Activated T-cell treated with anti-CD3 and anti-CD28 coated beads, Interleukin-2, amount 50 U/mL, for 4 hours (primary cell): ENCODE measurements at regions not wholly inside any gene's neighbourhood (a gene's known extent, or its start where the extent isn't known, plus 50 kb on each side); places are given as distances from the start of the nearest gene placed in this dataset.

Experiments used
- ATAC-seq, 2 donors: fragments of 200-7000 bp; cut with Tn5 transposase; one replicate each; pipeline ENCODE4 v1.10.0; 2021
- DNase-seq: peaks from one replicate; pipeline ENCODE4 v3.0.0-alpha.2; 2020
- H3K27me3 Mint-ChIP-seq: one replicate; pipeline ENCODE4 v1.8.0; 2021; ENCODE audit warnings: low read depth, mixed read lengths
- H3K36me3 Mint-ChIP-seq: one replicate; pipeline ENCODE4 v1.8.0; 2022; ENCODE audit warnings: mixed read lengths; ENCODE audit not compliant: insufficient read depth
- H3K4me1 Mint-ChIP-seq: one replicate; pipeline ENCODE4 v1.8.0; 2021; ENCODE audit warnings: low read depth, mixed read lengths
- H3K4me3 Mint-ChIP-seq: one replicate; pipeline ENCODE4 v1.8.0; 2021; ENCODE audit warnings: mild to moderate bottlenecking, moderate library complexity, mixed read lengths
- H3K9me3 Mint-ChIP-seq: one replicate; pipeline ENCODE4 v1.8.0; 2021; ENCODE audit warnings: mixed read lengths

DNA sequence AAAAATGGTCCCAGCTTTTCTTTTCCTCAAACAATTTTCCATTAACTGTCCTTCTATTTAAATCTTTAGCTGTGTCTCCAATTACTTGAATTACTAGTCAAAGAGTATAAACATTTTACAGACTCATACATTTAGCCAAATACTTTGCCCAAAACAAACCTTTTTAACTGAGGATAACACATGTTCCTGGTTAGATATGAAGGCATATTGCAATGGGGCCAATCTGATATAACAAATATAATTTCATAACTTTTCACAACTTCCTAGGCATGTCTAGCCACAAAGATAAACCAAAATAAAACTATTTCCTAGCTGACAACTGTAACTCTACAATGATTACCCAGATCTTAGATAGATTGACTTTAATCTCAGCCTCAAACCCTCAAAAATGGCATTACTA, 247.5 kb upstream of the ZNF521 start:
- Mint-ChIP-seq H3K4me3 (no peak overlapping the region), H3K4me1 (no peaks in the 10 kb centered on the region), H3K36me3 (no peaks in the 10 kb centered on the region), H3K9me3 (no peaks in the 10 kb centered on the region), H3K27me3 (peaks cover 5% of the 10 kb centered on the region)
- DNase-seq (no peak), ATAC-seq (no peak)

DNA sequence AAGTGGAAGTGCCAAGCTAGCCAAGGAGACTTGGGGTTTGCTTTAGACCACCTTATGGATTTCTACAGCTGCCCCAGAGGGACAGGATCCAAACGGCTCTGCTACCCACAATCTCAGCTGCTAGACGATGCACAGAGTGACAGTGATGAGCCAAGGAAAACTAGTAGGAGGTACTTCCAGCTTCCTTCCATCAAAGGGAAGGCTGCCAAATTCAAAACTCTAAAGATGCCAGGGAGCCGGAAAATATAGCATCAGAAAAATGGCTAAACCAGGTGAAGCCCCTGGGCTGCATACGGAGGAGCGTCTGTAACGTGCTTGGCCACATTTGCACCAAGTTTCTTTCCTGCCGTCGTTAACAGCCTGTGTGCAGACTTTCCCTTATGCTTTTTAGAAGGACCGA, 245.5 kb upstream of the ZNF521 start:
- DNase-seq (no peak), ATAC-seq (no peak)
- no peak overlapping the region for H3K4me3 Mint-ChIP-seq
- H3K36me3 Mint-ChIP-seq, result no peaks in the 10 kb centered on the region
- H3K27me3 Mint-ChIP-seq, result peaks cover 5% of the 10 kb centered on the region
- no peaks in the 10 kb centered on the region for H3K4me1 Mint-ChIP-seq
- no peaks in the 10 kb centered on the region for H3K9me3 Mint-ChIP-seq

DNA sequence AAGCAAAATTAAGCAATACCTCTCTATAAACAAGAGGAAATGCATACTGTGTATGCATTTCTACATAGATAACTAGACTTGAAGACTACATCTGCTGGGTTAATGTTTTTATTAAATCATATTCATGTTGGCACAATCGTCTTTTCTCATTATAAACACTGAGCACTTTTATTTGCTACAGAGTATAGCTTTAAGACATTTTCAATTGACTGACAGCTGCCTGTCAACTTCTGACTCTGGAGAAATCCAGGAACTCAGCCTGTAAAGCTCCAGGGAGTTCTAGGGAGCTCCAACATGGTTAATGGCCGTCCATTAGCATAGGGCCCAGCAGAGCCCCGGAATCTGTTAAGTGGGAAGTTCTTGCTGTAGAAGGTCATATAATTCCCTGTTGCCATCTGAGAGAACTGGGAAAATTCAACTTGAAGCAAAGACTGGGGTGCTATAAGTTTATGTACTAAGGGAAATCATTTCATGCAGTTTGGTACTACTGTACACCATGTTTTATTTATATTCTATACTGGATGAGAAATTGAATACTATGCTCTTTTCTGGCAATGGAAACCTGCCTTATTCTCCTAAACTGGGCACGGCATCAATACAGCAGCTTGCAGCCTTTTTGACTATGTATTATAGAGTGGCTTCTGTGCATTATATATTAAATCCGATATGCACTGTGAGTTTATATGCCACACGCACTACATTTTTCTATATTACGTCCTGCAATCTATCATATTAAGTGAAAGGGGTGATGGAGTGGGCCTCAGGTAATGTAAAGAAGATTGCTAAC, 243.5 kb upstream of the ZNF521 start:
- H3K27me3 Mint-ChIP-seq, result no peaks in the 10 kb centered on the region
- H3K9me3 Mint-ChIP-seq, result no peaks in the 10 kb centered on the region
- H3K36me3 Mint-ChIP-seq, result no peaks in the 10 kb centered on the region
- no peak overlapping the region for H3K4me3 Mint-ChIP-seq
- DNase-seq (no peak), ATAC-seq (no peak)
- no peaks in the 10 kb centered on the region for H3K4me1 Mint-ChIP-seq

DNA sequence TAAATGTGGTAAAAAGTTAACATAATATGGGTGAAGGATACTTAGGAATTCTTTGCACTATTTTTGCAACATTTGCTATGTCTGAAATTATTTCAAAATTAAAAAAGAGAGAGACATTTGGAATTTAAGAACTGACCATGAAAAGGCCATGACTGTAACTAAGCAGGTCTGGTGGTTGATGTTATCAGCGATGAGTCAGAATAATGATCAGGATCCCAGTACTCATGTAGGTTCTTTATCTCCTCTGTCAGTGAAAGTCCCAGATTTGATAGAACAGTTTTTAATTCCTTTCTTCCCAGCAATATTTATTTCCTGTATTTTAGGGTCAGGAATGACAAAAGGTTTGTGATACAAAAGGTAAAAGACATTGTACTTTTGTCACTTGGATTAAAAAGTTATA, 242.4 kb upstream of the ZNF521 start:
- no peak for DNase-seq
- Mint-ChIP-seq H3K27me3 (no peaks in the 10 kb centered on the region), H3K4me1 (no peaks in the 10 kb centered on the region), H3K4me3 (no peak overlapping the region), H3K36me3 (no peaks in the 10 kb centered on the region), H3K9me3 (no peaks in the 10 kb centered on the region)
- no peak for ATAC-seq

DNA sequence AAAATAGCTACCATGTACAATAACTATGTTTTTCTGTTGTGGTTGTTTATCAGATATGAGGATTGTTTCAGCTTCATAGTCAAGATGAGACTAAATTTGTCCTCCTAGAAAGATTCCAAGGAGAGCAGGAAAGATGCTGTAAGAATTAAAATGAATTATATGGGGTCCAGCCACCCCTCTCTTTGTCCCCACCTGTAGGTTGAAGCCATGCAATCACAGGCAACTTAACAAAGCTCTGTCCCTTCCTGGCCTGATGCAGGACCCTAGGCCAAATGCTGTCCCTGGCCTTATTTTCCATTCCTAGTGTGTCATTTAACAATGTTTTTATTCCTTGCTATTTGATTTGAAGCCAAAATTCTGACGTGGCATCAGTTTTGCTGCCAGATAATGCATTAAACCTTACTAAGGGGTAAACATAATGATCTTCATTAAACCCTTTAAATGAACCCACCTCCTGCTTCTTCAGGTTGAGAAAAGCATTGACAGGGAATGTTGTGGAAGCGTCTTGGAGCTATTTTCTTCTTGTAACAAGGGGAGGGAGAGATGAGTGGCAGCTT, 240.9 kb upstream of the ZNF521 start:
- no peaks in the 10 kb centered on the region for H3K4me1 Mint-ChIP-seq
- no peak for ATAC-seq
- no peaks in the 10 kb centered on the region for H3K36me3 Mint-ChIP-seq
- H3K4me3 Mint-ChIP-seq, result no peak overlapping the region
- DNase-seq, result no peak
- H3K9me3 Mint-ChIP-seq, result peaks cover 8% of the 10 kb centered on the region
- H3K27me3 Mint-ChIP-seq, result no peaks in the 10 kb centered on the region

DNA sequence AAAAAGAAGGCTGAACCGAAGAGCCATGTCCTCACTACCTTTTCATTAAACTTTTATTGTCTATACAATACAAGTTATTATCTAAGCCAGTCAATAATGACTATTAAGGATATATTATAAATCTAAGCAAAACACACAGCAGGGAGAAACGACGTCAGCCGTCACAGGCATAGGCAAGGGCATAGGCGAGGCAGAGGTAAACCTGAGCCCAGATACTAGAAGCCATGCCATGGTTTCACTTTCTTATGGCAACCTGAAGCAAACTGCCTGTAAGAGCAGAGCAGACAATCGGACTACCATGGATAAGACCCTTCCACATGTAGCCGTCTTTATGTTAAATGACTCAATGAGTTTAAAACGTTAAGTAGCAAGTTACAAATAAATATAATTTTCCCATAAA, 238.5 kb upstream of the ZNF521 start:
- ATAC-seq, result no peak
- no peaks in the 10 kb centered on the region for H3K4me1 Mint-ChIP-seq
- H3K27me3 Mint-ChIP-seq, result no peaks in the 10 kb centered on the region
- DNase-seq, result no peak
- H3K9me3 Mint-ChIP-seq, result peaks cover 17% of the 10 kb centered on the region
- no peaks in the 10 kb centered on the region for H3K36me3 Mint-ChIP-seq
- no peak overlapping the region for H3K4me3 Mint-ChIP-seq

DNA sequence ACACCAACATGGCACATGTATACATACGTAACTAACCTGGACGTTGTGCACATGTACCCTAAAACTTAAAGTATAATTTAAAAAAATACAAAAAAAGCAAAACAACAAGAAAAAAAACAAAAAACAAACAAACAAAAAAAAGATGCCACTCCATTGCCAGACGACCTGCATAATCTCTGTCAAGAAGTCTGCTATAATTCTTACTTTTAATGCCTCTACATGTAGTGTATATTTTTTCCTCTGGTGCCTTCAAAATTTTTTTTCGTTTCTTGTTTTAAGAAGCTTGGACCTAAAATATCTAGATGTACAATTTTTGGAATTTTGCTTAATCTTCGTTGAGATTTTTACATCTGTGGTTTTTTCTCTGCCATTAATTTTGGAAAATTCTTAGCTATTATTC, 235.6 kb upstream of the ZNF521 start:
- Mint-ChIP-seq H3K4me3 (no peak overlapping the region), H3K27me3 (no peaks in the 10 kb centered on the region), H3K4me1 (no peaks in the 10 kb centered on the region), H3K9me3 (peaks cover 17% of the 10 kb centered on the region), H3K36me3 (no peaks in the 10 kb centered on the region)
- no peak for ATAC-seq
- no peak for DNase-seq

DNA sequence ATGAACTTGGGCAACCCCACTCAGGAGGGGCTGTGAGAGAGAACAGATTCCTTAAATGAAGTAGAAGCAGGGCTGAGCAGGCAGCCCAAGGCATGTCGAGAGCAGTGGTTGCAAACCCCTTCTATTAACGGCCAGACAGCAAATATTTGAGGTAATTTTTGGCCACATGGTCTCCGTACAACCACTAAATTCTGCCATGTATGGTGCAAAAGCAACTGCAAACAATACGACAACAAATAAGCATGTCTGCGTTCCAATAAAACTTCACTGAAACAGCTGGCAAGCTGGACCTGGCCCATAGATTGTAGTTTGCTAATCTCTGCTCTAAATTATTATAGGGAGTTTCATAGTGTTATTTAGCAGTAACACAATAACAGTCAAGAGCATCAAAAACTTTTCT, 217.0 kb upstream of the ZNF521 start:
- no peak overlapping the region for H3K4me3 Mint-ChIP-seq
- DNase-seq (no peak), ATAC-seq (no peak)
- no peaks in the 10 kb centered on the region for H3K9me3 Mint-ChIP-seq
- no peaks in the 10 kb centered on the region for H3K27me3 Mint-ChIP-seq
- H3K4me1 Mint-ChIP-seq, result no peaks in the 10 kb centered on the region
- no peaks in the 10 kb centered on the region for H3K36me3 Mint-ChIP-seq

DNA sequence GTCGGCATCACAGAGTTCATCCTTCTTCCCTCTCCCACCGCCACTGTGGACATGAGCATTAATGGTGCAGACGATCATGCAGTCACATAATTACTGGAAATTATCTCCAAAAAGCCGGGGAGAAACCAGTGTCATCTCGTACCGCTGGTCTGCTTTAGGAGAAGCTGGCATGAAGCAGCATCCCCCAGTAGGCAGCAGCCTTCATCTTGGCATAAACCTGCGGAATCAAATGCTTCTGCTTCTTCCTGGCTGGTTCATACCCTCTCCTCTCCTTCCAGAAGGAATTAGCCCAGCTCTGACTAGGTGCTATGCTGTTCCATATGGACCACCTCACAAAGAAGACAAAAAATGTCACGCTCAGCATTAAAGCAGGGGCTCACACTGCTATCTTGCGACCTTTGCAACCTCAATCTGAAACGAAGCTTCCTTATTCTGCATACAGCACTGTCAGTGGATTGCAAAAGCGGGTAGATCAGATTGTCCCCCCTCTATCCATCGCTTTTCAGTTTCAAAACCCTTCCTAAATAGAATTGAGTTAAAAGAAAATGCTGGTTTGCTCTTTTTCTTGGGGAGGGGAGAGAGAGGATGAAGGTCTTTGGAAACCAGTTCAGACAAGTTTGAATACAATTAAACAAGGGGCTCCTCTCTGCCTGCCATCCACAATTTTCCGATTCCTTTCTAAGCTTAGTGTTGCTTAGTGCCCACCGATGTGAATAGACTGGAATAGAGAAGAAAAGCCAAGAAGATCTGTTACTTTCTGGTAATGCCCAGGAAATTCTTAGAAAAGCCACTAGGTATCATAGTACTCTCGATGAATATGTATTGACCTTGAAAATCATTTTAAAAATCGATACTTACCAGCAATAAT, 212.1 kb upstream of the ZNF521 start:
- H3K27me3 Mint-ChIP-seq, result no peaks in the 10 kb centered on the region
- no peak for DNase-seq
- no peak for ATAC-seq
- no peaks in the 10 kb centered on the region for H3K4me1 Mint-ChIP-seq
- no peak overlapping the region for H3K4me3 Mint-ChIP-seq
- H3K9me3 Mint-ChIP-seq, result no peaks in the 10 kb centered on the region
- no peaks in the 10 kb centered on the region for H3K36me3 Mint-ChIP-seq

DNA sequence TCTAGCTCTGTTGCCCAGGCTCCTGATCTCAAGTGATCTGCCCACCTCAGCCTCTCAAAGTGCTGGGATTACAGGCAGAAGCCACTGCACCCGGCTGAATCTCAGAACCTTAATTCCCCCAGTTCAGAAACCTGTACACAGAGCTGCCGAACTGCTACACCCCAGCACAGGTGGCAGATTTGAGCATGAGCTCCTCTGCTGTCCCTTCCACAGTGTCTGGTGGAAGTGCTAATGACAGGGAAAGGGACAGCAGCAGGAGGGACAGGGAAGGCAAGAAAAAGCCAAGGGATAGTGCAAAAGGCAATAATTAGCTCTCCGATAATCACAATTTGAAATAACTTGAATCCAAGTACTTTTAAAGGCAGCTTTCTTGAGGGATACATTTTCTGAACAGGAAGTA, 211.4 kb upstream of the ZNF521 start:
- Mint-ChIP-seq H3K4me1 (no peaks in the 10 kb centered on the region), H3K36me3 (no peaks in the 10 kb centered on the region)

DNA sequence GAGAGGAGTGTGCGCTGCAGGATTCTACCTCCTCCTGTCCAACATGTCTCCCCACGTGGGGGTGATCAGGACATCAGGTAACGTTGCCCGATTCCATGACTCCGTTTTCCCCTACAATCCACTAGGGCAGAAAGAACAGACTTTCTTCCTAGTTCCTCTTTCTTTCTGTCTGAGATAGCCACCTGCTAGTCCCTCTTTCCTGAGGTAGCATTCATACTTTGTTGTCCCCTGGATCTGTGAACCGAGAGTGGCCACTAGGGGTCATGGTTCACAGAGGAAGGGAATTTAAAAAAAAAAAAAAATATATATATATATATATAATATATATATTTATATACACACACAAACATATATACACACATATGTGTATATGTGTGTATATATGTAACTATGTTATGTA, 210.0 kb upstream of the ZNF521 start:
- H3K9me3 Mint-ChIP-seq, result no peaks in the 10 kb centered on the region
- DNase-seq, result no peak

More for the DNA sequence above, 211.4 kb upstream of the ZNF521 start:
- no peaks in the 10 kb centered on the region for H3K9me3 Mint-ChIP-seq
- H3K27me3 Mint-ChIP-seq, result no peaks in the 10 kb centered on the region
- no peak for ATAC-seq
- no peak overlapping the region for H3K4me3 Mint-ChIP-seq
- DNase-seq, result no peak

DNA sequence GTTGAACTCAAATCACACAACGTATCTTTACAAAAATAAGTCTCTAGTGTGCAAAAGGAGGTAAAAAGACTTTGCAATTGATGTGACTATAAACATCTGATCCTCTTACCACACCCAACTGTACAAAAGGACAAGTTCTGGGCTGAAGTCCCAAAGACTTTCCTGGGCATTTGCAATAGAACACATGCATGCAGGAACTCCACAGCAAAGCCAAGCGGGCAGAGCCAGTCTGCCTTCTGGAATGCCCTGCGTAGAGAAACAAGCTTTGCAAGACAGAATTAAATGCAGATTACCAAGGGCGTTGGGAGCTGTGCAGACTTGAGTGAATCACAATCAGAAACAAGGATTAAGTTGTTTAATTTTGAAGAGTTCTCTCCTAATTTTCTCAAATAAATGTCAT, 208.4 kb upstream of the ZNF521 start:
- H3K4me3 Mint-ChIP-seq, result no peak overlapping the region
- no peaks in the 10 kb centered on the region for H3K4me1 Mint-ChIP-seq
- ATAC-seq, result no peak
- no peaks in the 10 kb centered on the region for H3K36me3 Mint-ChIP-seq
- no peaks in the 10 kb centered on the region for H3K27me3 Mint-ChIP-seq
- no peaks in the 10 kb centered on the region for H3K9me3 Mint-ChIP-seq
- DNase-seq, result no peak

More for the DNA sequence above, 210.0 kb upstream of the ZNF521 start:
- H3K36me3 Mint-ChIP-seq, result no peaks in the 10 kb centered on the region
- no peak for ATAC-seq
- no peaks in the 10 kb centered on the region for H3K27me3 Mint-ChIP-seq
- H3K4me3 Mint-ChIP-seq, result no peak overlapping the region
- H3K4me1 Mint-ChIP-seq, result no peaks in the 10 kb centered on the region

DNA sequence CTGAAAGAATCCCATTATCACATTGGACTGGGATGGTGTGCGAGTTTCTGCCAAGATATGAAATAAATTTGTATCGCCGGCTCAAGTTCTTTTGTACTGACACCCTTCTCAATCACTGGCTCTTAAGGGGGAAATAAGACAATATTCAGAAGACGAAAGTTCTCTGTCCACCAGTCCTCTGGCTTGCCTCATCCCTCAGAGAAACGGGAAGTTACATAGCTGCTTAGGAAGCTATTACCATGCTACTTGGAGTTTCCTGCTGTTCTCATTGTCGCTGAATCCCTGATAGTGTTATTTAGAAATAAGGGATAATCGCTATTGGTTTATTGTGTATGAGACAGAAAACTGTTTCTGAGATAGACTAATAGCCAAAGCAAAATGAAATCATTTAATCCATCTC, 205.0 kb upstream of the ZNF521 start:
- Mint-ChIP-seq H3K4me3 (no peak overlapping the region), H3K9me3 (no peaks in the 10 kb centered on the region), H3K36me3 (no peaks in the 10 kb centered on the region), H3K4me1 (no peaks in the 10 kb centered on the region), H3K27me3 (no peaks in the 10 kb centered on the region)
- ATAC-seq, result no peak
- no peak for DNase-seq

DNA sequence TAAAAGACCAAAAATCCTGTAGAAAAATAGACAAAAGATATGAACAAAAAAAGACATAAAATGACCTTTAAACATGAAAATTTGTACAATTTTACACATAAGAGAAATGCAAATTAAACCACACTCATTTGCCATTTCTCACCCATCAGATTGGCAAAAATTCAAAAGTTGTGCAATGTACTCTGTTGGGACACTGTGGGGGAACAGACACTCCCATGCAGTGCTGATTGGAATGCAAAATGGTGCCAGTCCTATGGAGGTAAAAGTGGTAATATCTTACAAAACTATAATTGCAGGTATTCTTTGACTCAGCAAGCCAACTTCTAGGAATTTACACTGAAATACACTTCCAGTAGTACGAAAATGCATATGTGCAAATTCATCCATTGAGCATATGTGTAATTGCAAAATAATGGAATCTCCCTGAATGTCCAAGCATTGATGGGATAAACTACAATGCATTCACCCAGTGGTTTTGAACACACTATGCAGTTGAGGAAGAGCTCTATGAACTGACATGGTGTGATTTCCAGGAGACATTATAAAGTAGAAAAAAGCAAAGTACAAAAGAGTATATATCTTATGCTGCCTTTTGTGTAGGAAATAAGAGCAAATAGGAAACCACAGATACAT, 201.8 kb upstream of the ZNF521 start:
- no peaks in the 10 kb centered on the region for H3K36me3 Mint-ChIP-seq
- no peaks in the 10 kb centered on the region for H3K4me1 Mint-ChIP-seq
- no peaks in the 10 kb centered on the region for H3K27me3 Mint-ChIP-seq
- ATAC-seq (no peak), DNase-seq (no peak)
- no peak overlapping the region for H3K4me3 Mint-ChIP-seq
- peaks cover 9% of the 10 kb centered on the region for H3K9me3 Mint-ChIP-seq
